HG03442 (cell line): ENCODE measurements at regions not wholly inside any gene's neighbourhood (a gene's known extent, or its start where the extent isn't known, plus 50 kb on each side); places are given as distances from the start of the nearest gene placed in this dataset.

Experiments
- ATAC-seq: cut with Tn5 transposase; IDR thresholded peaks from one replicate; pipeline ENCODE4 v1.9.1; 2021; ENCODE audit warnings: mild to moderate bottlenecking, moderate library complexity; ENCODE audit not compliant: unreplicated experiment

- ATAC-seq, result no peak
These were observed 55.8 kb upstream of the TAGAP start for GRCh38 chr6:159100395-159101182.

- no peak for ATAC-seq
These were observed 55.2 kb upstream of the TAGAP start for GRCh38 chr6:159099961-159100360.

- no peak for ATAC-seq
These were observed 54.5 kb upstream of the TAGAP start for GRCh38 chr6:159099276-159099675.

- no peak for ATAC-seq
These were observed 53.9 kb upstream of the TAGAP start for GRCh38 chr6:159098636-159099106.

GRCh38 chr6:159097256-159097655, 52.5 kb upstream of the TAGAP start:
- no peak for ATAC-seq

GRCh38 chr6:159095616-159096015, 50.8 kb upstream of the TAGAP start:
- ATAC-seq, result no peak

- ATAC-seq, result no peak
These were observed 49.9 kb upstream of the TAGAP start for GRCh38 chr6:159094444-159095252.
